IMR-90 (cell line): ENCODE measurements at regions not wholly inside any gene's neighbourhood (a gene's known extent, or its start where the extent isn't known, plus 50 kb on each side); places are given as distances from the start of the nearest gene placed in this dataset.

Experiments
- CHD1 ChIP-seq: IDR thresholded peaks from 2 replicates; pipeline ENCODE4 v1.6.1; 2012; ENCODE audit warnings: low read depth, low read length, improper control_type of control experiment
- CTCF ChIP-seq: conservative IDR thresholded peaks from 2 replicates; pipeline ENCODE4 v1.5.1; 2012; ENCODE audit warnings: mild to moderate bottlenecking, low read depth, low read length, improper control_type of control experiment
- MAFK ChIP-seq: IDR thresholded peaks from 2 replicates; pipeline ENCODE4 v1.6.1; 2012; ENCODE audit warnings: low read depth, low read length, improper control_type of control experiment
- MAZ ChIP-seq: IDR thresholded peaks from 2 replicates; pipeline ENCODE4 v1.6.1; 2012; ENCODE audit warnings: low read depth, mild to moderate bottlenecking, low read length, improper control_type of control experiment, moderate library complexity, borderline replicate concordance
- NFE2L2 ChIP-seq: fragments of 150-350 bp; IDR thresholded peaks from 2 replicates; pipeline ENCODE4 v1.6.1; 2016; ENCODE audit warnings: low read depth, mild to moderate bottlenecking, low read length
- POLR2A ChIP-seq: IDR thresholded peaks from 2 replicates; pipeline ENCODE4 v1.6.1; 2012; ENCODE audit warnings: mild to moderate bottlenecking, low read depth, low read length
- RAD21 ChIP-seq: IDR thresholded peaks from 2 replicates; pipeline ENCODE4 v1.6.1; 2012; ENCODE audit warnings: low read length, improper control_type of control experiment
- RCOR1 ChIP-seq: IDR thresholded peaks from 2 replicates; pipeline ENCODE4 v1.6.1; 2012; ENCODE audit warnings: mild to moderate bottlenecking, low read length, improper control_type of control experiment; ENCODE audit not compliant: insufficient replicate concordance
- SMC3 ChIP-seq: fragments of 150-350 bp; IDR thresholded peaks from 2 replicates; pipeline ENCODE4 v1.6.1; 2016; ENCODE audit warnings: low read depth, mild to moderate bottlenecking, antibody characterized with exemption, low read length, moderate library complexity

GRCh38 chr11:86176165-86176884, 68.2 kb upstream of the EED start:
- TF ChIP-seq MAFK (no peak), POLR2A (no peak), SMC3 (no peak), RAD21 (no peak), CTCF (no peak), CHD1 (no peak), RCOR1 (no peak), NFE2L2 (0 out of 2 replicates have a peak, but pooled peaks have one; percentile 14), MAZ (no peak)
